HG03571 (cell line): ENCODE measurements at regions not wholly inside any gene's neighbourhood (a gene's known extent, or its start where the extent isn't known, plus 50 kb on each side); places are given as distances from the start of the nearest gene placed in this dataset.

Experiments used
- ATAC-seq: cut with Tn5 transposase; IDR thresholded peaks from one replicate; pipeline ENCODE4 v1.9.1; 2021; ENCODE audit not compliant: unreplicated experiment

DNA sequence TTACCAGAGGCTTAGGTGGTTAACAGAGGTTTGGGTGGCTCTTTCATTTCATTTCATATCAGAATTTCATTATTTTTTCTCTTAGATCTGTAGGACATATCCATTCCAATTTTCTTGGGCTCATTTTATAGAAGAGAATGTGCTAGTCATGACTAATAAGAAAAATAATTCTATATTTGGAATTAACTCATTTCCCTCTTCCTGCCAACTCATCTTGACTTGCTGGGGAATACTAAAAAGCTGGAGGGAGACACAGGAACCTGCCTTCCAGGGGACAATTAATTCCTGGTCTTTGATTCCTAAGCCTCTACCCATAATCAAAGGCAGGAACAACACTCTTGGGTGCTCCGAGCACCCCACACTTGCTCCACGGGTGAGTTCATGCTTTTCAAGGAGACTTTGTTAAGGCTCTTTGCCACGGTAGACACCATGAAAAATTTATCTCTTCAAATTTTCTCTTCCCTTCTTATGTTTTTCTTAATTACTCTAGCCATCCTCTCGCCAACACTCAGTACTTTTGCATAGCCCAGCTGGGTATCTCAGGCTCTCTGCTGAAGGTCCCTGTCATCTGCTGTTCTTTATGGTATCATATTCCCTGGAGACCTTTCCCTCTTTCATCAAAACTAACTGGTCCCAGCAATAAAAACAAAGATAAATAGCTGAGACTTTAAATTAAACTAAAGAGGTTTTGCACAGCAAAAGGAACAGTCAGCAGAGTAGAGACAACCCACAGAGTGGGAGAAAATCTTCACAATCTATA is 273.9 kb downstream of the NPR3 start:
- no peak for ATAC-seq

DNA sequence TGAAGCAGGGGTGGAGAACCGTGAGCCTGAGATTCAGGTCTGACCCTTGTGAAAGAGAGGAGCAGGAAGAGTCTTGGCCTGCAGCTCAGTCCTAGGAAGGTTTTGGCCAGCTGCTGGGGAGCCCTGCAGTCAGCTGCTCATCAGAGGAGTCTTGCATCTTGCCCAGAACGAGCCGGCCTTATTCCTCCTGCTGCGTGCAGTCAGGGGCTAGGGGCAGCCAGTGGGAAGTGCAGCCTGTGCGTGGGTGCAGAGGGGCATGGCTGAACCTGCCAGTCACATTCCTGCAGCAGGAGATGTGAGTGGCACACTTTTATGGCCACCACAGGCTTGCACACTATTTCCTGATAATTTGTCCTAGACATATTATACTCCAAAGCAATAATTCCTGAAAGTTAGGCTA is 278.7 kb downstream of the NPR3 start:
- ATAC-seq = no peak

DNA sequence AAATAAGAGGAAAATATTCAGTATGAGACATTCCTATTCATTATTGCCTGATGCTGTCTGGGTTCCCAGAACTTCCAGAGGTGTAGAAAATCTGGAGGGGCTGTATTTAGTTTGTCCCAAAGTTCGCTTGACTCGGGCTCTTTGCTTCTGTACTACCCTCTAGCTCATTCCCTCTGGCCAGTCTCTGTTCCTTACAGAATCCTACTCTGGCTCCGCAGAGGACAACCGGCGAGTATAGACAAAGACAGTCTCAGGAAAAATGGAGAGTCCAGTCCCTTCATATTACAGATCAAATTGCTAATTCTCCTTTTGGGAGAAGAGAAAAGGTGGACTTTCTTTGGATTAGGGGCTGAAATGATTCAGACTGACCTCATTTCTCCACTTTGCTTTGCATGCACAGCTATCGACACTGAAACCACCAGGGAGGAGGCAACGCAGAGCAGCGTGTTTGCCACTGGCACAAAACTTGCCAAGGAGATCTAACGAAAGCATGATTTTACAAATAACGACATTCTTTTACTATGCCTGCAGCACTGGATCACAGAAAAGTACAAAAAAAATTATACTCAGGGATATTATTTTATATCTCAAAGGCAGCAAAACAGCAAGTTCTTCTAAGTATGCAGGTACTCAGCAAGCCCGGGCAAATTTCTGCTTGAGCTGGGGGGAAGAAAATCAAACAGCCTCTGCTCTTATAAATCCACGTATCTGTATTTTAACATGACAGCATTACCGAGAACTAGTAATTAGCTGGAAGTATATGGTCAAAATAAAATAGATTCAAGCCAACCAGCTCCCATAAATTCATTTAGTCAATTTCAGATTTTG is 279.7 kb downstream of the NPR3 start:
- no peak for ATAC-seq

DNA sequence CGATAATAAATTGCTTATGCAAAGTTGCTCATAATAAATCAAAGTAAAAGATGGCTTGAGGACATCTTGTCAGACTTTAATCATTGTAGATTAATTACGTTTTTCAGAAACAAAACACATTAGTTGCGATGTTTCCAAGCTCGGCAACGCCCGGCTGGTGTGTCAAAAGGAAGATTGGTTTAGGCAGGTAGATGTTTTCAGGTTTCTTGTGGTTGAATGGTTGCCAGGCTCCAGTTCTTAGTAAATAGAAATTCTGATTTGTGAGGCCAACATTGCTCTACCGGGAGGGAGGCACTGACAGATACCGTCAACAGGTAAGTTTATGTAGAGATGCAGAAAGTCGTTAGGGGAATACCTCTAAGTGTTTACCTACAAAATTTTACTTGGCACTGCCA is 280.3 kb downstream of the NPR3 start:
- ATAC-seq = no peak

DNA sequence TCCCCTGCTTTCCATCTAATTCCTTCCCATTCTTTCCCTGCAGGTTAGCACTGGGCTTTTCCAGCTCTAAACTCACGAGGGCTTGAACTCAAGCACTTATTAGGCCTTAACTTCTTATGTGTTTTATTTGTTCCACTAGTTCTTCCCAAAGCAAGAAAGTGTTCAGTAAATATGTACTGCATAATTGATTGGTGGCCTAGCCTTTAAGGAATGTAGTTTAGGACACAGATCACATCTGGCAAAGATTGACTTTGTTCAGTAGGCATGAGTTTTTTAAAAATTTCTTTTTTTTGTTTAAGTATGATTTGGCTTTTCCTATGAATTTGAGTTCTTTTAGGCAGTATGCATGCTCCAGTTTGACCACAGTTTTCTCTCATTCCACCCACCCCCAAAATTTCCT is 285.2 kb downstream of the NPR3 start:
- no peak for ATAC-seq

DNA sequence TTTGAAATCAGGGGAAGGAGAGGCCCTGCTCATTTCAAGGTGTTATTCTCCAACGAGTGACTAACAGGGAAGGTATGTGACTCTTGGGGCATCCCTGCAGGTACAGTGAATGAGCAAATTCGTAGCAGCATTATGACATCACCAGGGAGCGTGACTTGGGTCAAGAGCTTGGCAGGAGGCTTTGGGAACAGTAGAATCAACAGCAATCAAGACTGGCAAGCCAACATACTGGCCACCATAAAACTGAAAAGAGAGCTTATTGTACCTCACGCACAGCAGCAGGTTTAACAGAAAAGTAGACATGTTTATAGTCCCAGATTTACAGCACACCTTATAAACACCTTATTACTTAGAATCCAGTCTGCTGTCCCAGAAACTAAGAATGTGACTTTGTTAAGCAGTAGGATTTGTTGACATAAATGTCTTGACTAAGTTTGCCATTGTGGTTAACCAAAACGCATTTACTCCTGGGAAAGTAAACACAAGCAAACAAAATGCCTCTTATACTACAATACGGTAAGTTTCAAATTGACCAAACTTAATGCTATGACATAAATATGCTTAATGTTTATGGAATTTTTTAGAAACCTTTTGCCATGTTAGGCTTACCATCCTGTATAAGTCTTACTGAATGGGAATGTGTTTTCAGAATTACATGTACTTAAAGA is 297.8 kb downstream of the NPR3 start:
- ATAC-seq = no peak

DNA sequence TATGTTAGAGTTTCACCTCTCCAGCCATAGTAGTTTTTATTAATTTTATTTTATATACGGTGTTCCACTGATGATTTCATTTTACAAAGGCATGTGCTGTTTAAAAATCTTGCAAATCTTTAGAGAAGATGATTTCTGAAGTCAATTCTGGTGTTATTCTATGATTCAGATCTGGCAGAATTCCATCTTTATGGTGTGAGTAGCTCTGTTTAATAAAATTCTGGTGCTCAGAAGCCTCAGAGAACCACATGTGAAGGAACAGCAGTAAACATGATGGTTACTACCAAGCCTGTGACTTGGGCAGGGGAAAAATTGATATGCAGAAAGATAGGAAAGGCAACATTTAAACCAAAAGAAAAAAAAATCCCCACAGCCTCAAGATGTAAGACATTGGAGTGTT is 299.7 kb downstream of the NPR3 start:
- no peak for ATAC-seq

DNA sequence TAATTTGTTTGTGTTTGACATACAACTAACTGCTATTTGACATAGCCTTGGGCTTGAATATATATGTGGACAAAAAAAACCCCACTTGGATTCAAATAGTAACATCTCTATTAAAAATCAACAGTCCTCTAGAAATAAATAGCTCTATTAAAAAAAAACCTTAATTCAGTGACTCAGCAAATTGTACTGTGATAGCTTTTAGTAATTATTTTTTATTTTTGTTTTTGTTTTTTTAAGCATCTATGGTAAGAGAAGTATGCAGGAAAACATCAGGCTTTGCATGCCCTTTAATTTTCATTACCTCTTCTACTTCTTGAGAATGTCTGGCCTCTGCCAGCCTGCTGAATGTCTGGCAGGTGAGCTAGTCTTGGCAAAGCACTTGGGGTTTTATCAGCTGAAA is 300.7 kb downstream of the NPR3 start:
- no peak for ATAC-seq

DNA sequence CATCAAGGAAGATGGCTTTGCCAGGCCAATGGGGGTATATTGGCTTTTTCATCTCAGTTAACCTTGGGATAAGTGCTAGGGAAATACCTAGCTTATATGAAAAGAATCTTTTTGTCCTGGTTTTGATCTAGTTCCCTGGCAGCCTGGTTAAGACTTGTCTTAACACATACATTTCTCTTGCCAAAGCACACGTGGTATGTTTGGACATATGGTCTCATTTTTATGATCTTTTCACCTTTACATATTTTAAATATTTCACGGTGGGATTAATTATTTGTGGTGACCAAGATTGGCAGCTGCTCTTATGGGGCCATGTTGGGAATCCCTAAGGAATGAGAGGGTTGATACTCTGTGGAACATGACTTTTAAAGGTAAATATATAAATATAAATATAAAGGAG is 312.5 kb downstream of the NPR3 start:
- ATAC-seq = no peak

DNA sequence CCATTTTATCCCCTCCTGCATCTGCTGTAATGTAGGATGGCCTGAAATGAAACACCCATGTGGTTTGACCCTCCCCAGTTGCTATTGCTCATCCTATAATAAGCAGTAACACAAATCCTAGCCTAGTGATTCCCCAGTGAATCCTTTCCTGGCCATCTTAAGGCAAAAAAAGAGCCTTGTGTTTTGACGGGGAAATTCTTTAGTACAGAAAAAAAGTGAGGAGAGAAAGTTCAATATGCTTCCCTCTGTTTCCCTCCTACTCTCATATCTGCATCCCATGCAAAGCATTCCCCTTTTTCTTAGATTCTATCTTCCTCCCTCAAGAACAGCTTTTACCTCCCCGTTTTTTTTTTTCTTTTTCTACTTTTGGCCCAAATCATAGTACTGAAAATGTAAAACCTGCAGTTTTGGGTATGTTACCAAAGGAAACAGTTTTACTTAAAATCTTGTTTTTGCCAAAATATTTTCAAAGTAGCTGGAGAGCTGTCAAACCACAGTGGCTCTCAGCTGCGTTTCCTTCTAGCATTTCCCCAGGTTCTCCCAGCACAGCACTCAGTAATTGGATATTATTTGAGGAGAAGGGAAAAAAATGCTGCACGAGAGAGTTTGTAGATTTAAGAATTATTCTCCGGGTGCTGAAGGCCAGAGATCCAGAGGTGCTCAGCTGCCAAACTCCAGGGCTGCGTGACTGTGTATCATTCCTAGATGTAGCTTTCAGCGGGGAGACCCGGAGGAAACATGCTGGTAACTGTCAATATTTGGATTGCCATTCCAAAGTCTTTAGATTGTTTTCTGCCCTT is 321.4 kb downstream of the NPR3 start:
- ATAC-seq = no peak

DNA sequence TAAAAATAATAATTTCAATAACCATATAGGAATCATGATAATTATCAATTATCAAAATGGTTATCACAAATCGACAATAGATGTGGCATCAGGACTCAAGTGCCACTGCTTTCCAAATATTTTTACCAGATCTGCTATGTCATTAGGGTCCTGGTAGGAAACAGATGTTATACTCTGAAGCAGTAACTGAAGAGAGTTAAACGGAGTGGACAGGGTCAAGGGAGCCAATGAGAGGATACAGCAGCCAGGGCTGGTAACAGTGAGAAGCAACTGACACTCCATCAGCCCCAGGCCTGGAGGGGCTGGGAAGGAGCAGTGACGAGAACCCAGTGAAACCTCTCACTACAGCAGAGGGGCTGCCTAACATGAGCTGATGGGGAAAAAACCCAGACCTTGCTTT is 322.4 kb downstream of the NPR3 start:
- ATAC-seq = no peak

DNA sequence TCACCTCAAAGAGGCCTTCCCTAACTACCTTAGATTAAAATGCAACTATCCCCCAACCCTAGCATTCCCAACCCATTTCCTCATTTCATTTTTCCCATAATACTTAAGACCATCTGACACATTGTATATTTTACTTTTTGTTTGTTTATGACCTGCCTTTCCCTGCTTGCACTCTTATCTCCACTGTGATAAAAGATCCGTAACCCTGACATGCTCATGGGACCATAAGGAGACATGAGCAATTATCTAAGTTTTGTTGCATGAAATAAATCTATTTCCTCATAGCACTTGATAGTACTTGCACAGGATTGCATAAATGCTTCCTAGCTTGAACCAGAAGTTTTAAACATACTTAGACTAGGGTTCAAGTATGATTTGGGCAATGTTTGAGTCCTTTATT is 323.7 kb downstream of the NPR3 start:
- no peak for ATAC-seq

DNA sequence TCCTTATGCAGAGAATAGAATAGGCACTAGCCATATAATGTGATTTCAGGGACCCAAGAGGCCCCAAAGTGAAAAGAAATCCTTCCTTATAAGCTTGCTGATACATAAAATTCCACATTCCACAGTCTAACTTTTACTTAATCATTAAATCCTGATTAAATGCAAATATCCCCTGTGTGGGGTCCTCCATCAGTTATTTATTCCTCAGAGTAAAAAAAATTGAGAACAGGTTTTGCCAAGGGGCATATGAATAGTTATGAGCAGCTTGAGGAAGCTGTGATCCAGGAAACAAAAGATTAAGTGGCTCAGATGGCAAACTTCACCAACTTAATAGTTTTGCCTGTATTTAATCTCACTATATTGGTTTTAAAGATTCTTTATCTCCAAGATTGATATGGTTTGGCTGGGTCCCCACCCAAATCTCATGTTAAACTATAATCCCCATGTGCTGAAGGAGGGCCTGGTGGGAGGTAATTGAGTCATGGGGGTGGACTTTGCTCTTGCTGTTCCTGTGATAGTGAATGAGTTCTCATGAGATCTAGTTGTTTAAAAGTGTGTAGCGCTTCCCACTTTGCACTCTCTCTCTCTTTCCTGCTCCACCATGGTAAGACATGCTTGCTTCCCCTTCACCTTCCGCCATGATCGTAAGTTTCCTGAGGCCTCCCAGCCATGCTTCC is 324.9 kb downstream of the NPR3 start:
- no peak for ATAC-seq

DNA sequence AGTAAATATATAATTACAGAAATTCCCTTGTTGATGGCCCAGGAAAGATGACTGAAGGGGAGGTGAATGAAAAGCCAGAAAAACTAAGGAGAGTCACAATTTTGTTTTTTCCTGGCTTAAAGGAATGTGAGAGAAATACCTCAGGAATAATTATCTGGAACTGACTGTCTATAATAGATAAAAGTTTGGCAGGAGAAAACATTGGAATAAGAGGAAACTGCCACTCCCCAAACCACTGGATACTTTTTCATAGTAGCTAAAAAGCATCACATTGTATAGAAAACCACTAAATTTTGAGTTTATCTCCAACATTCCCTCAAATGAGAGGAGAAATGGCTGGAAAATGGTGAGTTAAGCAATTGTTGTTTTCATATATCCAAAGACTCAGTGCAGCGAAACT is 326.0 kb downstream of the NPR3 start:
- ATAC-seq = no peak

DNA sequence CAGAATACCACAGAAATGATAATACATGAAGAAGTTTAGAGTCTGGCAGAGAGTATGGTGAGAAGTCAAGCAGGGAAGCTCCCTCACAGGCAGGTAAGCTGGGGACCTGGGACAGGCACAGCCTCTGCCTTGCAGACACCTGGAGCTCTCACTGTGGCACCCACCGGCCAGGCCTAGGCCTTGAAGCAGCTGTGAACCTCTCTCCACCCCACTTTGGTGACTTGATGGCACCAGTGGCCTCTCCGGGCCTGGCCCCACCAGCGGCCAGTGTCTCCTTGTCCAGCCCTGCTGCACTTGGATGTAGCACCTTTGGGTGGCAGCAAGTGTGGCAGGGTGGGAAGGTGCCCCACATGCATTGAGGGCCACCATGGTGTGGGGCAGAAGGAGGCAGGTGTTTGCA is 330.5 kb downstream of the NPR3 start:
- no peak for ATAC-seq

DNA sequence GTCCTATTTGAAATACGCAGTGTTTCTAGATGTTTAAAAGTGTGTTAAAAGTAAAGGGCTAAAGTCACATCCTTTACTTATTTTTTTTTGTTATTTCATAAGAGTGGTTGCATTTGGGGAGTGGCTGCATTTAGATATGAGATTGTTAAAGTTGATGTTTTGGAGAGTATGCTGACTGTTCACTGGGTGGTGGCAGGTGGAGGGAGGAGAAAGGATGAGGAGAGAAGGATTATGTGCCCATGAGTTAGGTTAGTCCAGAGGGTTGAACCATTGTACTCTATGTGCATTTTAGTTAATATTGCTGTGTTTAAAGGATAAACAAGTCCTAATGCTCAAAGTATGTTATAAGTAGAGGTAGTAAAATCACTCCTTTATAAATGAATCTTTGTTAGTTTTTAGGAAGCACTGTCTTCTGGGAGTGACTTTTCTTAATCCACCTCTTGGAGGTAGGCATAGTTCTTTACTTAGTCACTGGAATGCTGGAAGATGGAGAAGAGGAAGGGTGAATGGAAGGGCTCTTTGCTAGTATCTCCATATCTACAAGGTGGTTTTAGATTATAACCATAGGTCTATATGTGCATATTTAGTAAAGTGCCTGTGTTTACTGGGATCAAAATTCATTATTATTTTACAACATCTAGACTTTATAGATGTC is 332.3 kb downstream of the NPR3 start:
- no peak for ATAC-seq

DNA sequence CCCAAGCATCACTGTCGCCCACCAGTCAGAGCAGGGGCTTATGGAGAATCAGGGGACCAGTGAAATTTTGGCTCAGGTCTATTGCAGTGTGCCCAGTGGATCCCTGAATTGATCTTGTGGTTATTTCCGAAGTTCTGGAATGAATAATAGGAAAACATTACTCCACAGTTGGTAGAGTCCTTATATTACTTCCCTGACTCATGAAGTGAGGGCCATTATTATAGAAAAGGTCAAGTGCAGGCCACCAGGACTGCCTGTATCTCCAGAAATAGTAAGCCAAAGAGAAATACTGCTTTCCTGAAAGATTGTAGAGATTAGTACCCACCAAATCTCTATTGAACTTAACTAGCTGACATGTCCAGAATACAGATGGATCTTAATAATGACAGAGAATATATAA is 335.0 kb downstream of the NPR3 start:
- no peak for ATAC-seq

DNA sequence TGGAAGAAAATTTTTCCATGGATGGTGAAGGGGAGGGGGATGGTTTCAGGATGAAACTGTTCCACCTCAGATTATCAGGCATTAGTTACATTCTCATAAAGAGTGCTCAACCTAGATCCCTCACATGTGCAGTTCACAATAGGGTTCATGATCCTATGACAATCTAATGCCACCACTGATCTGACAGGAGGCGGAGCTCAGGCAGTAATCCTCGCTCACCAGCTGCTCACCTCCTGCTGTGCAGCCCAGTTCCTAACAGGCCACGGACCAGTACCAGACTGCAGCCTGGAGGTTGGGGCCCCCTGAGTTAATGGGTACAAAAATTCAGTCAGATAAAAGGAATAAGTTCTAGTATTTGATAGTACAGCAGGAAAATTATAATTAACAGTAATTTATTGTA is 337.2 kb downstream of the NPR3 start:
- ATAC-seq = no peak

DNA sequence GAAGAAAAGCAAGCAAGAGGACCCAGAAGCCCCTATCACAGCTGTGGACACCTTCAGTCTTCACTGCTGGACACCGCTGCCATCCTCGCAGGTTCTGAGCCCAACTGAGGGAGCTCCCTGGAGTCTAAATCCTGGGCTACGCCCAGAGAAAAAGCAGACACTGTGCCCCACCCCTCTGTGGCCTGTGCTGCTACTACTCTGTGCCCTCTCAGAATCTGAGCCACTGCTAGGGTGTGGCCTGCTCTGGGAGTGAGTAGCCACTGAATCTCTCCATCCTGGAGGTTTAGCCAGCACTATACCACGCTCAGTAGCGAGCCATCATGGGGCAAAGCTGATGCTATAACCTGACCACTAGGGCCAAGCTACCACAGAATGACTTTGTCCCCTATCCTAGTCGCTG is 338.2 kb downstream of the NPR3 start:
- ATAC-seq = no peak

DNA sequence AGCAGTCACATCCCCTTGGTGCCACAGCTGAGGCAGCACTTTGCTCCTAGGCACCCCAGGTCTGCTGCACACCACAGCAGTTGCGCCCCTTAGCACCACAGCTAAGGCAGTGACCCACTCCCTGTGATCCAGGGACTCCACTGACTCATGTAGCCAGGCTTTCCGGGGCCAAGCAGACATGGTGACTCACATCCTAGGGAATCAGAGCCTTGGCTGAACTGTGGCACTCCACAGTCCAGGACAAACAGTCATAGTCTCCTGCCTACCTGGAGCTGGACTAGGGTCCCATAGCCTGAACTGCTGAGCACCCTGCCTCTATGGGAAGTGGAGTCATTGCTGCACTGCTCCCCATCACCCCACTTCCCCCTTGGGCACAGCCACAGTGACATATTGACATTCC is 338.7 kb downstream of the NPR3 start:
- ATAC-seq = no peak
